GM20000 (cell line): ENCODE measurements at regions not wholly inside any gene's neighbourhood (a gene's known extent, or its start where the extent isn't known, plus 50 kb on each side); places are given as distances from the start of the nearest gene placed in this dataset.
"Not testable (repeated sequence)": the region's sequence is repeated elsewhere in the genome, so short reads cannot be mapped to it uniquely, and the experiment has no call there.

ENCODE experiments used
- DNase-seq: peaks from one replicate; pipeline ENCODE4 v3.0.0; 2012; ENCODE audit warnings: low spot score
- TF ChIP-seq, protein P1 (sequence below): IDR thresholded peaks from 2 replicates; pipeline ENCODE4 v1.5.1; 2012; ENCODE audit warnings: mild to moderate bottlenecking, control low read depth; ENCODE audit errors: extremely low read depth, missing control alignments

DNA sequence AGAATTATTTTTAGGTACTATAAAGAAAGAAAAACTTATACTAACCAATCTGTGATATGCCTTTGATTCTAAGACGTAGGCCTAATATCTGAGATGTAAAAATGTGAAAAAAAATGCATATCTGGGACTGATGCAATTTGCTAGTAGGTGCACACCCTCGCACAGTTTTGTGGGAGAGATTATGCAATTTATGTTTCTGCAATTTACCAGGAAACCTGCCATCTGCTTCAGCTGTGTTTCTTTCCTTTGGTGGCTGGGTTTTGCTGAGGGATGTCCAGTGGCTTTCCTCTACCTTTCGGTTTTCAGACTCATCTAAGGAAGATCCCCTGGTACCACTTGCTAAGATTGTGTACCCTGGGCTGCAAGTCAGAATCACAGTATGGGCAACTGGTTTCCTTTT lies 186.9 kb downstream of the ZFP64 start:
- DNase-seq = no peak
- TF ChIP-seq, protein P1, sequence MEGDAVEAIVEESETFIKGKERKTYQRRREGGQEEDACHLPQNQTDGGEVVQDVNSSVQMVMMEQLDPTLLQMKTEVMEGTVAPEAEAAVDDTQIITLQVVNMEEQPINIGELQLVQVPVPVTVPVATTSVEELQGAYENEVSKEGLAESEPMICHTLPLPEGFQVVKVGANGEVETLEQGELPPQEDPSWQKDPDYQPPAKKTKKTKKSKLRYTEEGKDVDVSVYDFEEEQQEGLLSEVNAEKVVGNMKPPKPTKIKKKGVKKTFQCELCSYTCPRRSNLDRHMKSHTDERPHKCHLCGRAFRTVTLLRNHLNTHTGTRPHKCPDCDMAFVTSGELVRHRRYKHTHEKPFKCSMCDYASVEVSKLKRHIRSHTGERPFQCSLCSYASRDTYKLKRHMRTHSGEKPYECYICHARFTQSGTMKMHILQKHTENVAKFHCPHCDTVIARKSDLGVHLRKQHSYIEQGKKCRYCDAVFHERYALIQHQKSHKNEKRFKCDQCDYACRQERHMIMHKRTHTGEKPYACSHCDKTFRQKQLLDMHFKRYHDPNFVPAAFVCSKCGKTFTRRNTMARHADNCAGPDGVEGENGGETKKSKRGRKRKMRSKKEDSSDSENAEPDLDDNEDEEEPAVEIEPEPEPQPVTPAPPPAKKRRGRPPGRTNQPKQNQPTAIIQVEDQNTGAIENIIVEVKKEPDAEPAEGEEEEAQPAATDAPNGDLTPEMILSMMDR = no peak

DNA sequence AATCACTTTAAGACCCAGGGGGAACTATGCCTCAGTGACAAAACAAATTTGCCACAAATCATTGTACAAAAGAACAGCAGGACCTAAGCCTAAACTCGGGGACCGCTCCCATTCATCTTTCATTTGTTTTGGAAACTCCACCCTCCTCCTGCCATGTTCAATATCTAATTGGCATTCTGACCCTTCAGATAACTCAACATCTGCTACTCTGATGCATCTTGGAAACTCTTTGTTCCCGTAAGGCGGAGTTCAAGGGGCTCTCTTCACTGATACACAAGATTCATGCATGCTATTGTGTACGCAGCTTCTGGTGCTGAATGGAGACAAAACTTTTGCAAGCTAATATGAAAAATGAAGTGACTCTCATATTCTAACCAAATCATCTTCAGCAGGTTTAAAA lies 187.6 kb downstream of the ZFP64 start:
- TF ChIP-seq, protein P1 = no peak
- DNase-seq = no peak

DNA sequence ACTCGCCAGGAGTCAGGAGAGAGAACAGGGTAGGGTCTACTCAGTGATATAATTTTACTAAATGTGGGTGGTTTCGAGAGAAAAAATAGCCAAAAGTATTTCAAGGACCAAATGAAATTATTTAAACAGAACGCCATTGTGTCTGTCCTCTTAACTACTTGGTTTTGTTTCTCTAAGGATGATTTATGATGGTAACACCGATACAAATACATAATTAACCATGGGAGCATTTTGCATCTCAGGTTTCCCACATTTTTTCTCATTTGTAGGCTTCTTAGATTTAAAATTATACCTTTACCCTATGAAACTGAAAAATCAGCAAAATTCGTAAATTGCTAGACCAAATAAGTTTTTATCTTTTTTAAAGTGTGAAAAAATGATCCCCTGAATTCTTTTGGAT lies 188.2 kb downstream of the ZFP64 start:
- TF ChIP-seq, protein P1 = no peak
- no peak for DNase-seq

DNA sequence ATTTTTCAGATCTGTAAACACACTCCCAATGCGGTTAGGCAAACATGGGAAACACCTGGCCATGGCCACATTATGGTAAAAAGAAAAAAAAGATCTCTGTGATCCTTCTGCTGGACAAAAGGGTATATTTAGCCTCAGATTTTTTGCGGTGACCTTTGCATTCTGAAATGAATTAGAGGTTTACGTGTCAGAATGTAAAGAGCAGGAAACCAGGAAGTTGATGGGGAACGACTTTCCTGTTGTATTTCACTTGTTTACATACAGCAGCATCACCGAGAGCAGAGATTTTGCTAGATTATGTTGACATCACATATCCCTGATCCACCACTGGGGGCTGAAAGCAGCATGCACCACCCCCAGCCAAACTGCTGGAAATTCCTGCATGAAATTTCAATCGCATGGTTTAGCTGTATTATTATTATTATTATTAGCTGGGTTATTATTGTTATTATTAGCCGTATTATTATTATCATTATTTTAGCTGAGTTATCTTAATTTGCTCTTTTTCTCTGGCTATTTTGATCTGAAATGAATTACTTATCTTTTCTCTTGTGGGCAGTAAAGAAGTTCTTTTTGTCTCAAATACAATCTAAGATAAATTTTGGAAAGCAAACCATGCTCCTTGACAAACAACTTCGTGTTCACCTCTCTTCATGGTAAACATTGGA lies 189.4 kb downstream of the ZFP64 start:
- DNase-seq = no peak
- TF ChIP-seq, protein P1 = no peak

DNA sequence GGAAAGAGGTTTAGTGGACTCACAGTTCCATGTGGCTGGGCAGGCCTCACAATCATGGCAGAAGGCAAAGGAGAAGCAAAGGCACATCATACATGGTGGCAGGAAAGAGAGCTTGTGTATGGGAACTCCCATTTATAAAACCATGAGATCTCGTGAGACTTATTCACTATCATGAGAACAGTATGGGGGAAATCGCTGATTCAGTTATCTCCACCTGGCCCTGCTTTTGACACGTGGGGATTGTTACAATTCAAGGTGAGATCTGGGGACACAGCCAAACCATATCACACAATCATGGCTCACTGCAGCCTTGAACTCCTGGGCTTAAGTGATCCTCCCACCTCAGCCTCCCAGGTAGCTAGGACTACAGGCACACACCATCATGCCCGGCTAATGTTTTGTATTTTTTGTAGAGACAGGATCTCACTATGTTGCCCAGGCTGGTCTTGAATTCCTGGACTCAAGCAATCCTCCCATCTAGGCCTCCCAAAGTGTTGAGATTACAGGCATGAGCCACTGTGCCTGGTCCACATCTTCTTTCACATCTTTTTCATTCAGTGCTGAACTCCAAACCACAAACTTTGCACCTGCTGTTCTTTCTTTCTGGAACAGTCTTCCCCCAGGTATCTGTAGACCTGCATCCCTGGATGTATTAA lies 194.2 kb downstream of the ZFP64 start:
- not testable (repeated sequence) for DNase-seq

DNA sequence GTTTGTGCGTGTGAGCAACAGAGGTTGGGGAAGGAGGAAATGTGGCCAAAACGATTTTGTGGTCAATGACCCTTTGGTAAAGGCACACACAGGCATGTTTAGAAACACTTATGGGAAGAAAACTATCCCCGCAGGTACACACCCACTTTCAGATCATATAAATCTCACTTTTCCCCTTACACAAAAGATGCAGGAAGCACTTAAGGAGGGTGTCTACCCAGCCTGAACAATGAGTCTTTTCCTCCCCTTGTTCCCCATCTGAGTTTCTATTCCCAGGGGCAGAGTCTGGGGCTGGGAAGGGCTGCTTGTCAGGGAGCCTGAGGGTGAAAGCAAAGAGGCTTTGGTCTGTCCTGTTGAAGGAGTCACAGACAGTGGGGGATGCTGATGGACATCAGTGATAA lies 193.2 kb upstream of the SALL4 start:
- DNase-seq = no peak
- TF ChIP-seq, protein P1 = no peak

DNA sequence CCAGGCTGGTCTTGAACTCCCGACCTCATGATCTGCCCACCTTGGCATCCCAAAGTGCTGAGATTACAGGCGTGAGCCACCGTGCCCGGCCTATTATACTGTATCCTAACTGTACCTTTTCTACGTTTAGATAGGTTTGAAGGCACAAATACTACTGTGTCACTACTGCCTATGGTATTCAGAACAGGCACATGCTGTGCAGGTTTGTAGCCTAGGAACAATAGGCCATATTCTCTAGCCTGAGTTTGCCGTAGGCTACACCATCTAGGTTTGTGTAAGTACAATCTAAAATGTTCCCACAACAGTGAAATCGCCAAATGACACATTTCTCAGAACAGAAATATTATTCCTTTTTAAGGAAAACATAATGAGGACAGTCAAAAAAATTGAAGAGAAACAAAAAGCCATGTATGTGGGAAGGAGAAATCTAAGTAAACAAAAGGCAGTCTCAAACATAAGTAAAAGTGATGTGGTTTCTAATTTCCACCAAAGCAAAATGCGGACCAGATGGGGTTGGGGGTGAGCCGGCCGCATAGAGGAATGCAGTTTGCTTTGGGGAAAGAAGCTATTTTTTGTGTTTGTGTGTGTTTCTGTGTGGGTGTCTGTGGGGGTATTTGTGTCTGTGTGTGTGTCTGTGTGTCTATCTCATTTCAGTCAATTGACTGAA lies 192.6 kb upstream of the SALL4 start:
- no peak for DNase-seq
- TF ChIP-seq, protein P1 = no peak
